Suprapubic skin (tissue), 4 donors: ENCODE measurements at regions not wholly inside any gene's neighbourhood (a gene's known extent, or its start where the extent isn't known, plus 50 kb on each side); places are given as distances from the start of the nearest gene placed in this dataset.

ENCODE experiments used
- DNase-seq, 2 donors: peaks; one replicate each; pipeline ENCODE4 v3.0.0-alpha.2; 2019; ENCODE audit warnings: low spot score in 2 of 2
- H3K27ac ChIP-seq: fragments of 200-600 bp; sonication (generic); one replicate; pipeline ENCODE4 v1.5.1; 2019
- H3K27me3 ChIP-seq: fragments of 200-600 bp; sonication (generic); one replicate; pipeline ENCODE4 v1.5.1; 2019
- H3K36me3 ChIP-seq: fragments of 200-600 bp; sonication (generic); one replicate; pipeline ENCODE4 v1.5.1; 2019
- H3K4me1 ChIP-seq: fragments of 200-600 bp; sonication (generic); one replicate; pipeline ENCODE4 v1.5.1; 2019
- H3K4me3 ChIP-seq: fragments of 200-600 bp; sonication (generic); one replicate; pipeline ENCODE4 v1.5.1; 2019; ENCODE audit warnings: mild to moderate bottlenecking
- H3K9me3 ChIP-seq: fragments of 200-600 bp; sonication (generic); one replicate; pipeline ENCODE4 v1.5.1; 2019
- EP300 ChIP-seq: sonication (generic); formaldehyde crosslinking; IDR thresholded peaks from one replicate; pipeline ENCODE4 v1.6.1; 2017; ENCODE audit warnings: antibody characterized with exemption
- POLR2A ChIP-seq, 2 donors: fragments of 450-650 bp; IDR thresholded peaks; one replicate each; pipeline ENCODE4 v1.6.1; 2017; ENCODE audit warnings: antibody characterized with exemption in 2 of 2, mild to moderate bottlenecking in 2 of 2, moderate library complexity in 2 of 2
- POLR2AphosphoS5 ChIP-seq, 3 donors: sonication (generic); formaldehyde crosslinking; IDR thresholded peaks; one replicate each; pipeline ENCODE4 v1.6.1; 2017; ENCODE audit warnings: antibody characterized with exemption in 3 of 3
- WGBS: methylation state at CpG from one replicate; pipeline ENCODE4 v1.1.5; 2018; 5-methylcytosine and 5-hydroxymethylcytosine counted together
- TF ChIP-seq, protein P1 (sequence below), 2 donors: fragments of 200-600 bp in 1 of 2; fragments of 450-650 bp in 1 of 2; sonication (generic) in 1 of 2; IDR thresholded peaks; one replicate each; pipeline ENCODE4 v1.5.1; 2016 to 2019; ENCODE audit warnings: antibody characterized with exemption in 2 of 2, mild to moderate bottlenecking in 1 of 2, moderate library complexity in 1 of 2

GRCh38 chr5:167861129-167861927 is 430.1 kb upstream of the WWC1 start:
- no peaks in the 10 kb centered on the region for H3K36me3 ChIP-seq
- H3K9me3 ChIP-seq = no peaks in the 10 kb centered on the region
- H3K27ac ChIP-seq = no peak overlapping the region
- WGBS = 75% methylated on average over 15 of the region's 15 CpGs
- TF ChIP-seq POLR2AphosphoS5 (IDR thresholded peaks at IDR 0.05) = no peak
- TF ChIP-seq EP300 = no peak
- TF ChIP-seq, protein P1, sequence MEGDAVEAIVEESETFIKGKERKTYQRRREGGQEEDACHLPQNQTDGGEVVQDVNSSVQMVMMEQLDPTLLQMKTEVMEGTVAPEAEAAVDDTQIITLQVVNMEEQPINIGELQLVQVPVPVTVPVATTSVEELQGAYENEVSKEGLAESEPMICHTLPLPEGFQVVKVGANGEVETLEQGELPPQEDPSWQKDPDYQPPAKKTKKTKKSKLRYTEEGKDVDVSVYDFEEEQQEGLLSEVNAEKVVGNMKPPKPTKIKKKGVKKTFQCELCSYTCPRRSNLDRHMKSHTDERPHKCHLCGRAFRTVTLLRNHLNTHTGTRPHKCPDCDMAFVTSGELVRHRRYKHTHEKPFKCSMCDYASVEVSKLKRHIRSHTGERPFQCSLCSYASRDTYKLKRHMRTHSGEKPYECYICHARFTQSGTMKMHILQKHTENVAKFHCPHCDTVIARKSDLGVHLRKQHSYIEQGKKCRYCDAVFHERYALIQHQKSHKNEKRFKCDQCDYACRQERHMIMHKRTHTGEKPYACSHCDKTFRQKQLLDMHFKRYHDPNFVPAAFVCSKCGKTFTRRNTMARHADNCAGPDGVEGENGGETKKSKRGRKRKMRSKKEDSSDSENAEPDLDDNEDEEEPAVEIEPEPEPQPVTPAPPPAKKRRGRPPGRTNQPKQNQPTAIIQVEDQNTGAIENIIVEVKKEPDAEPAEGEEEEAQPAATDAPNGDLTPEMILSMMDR (IDR thresholded peaks at IDR 0.05) = no peak
- no peak for TF ChIP-seq POLR2A (IDR thresholded peaks at IDR 0.05)
- no peaks in the 10 kb centered on the region for H3K27me3 ChIP-seq
- no peak overlapping the region for H3K4me3 ChIP-seq
- no peak for DNase-seq
- no peaks in the 10 kb centered on the region for H3K4me1 ChIP-seq

DNA sequence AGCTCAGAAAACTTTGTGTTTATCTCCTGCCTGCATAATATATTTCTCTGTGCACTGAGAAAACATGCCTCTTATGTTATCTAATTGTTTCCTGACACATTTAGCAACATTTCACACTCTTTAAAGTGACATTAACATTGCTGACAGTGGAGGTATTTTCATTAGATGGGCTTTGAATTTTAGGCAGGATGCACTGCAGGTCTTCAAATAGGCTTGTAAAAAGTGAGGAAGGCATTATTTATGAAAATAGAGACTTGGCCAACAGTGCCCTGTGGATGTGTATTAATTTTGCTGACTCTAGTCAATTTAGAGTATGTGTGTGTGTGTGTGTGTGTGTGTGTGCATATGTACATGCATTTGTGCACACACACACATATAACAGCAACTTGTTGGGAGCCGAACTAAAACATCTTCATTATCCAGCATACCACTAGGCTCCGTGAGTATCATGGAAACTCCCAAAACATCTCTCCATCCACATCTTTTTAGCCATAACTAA is 429.5 kb upstream of the WWC1 start:
- H3K27ac ChIP-seq = no peak overlapping the region
- WGBS = 91% methylated on average over 2 of the region's 2 CpGs
- TF ChIP-seq POLR2AphosphoS5 (IDR thresholded peaks at IDR 0.05) (no peak), POLR2A (IDR thresholded peaks at IDR 0.05) (no peak), EP300 (no peak)

GRCh38 chr5:167863883-167864282 is 427.6 kb upstream of the WWC1 start:
- H3K4me3 ChIP-seq = no peak overlapping the region
- H3K27ac ChIP-seq = no peak overlapping the region
- H3K36me3 ChIP-seq = no peaks in the 10 kb centered on the region
- H3K9me3 ChIP-seq = no peaks in the 10 kb centered on the region
- H3K4me1 ChIP-seq = no peaks in the 10 kb centered on the region
- no peak for TF ChIP-seq POLR2A (IDR thresholded peaks at IDR 0.05)
- no peak for TF ChIP-seq POLR2AphosphoS5 (IDR thresholded peaks at IDR 0.05)
- TF ChIP-seq, protein P1 (IDR thresholded peaks at IDR 0.05) = no peak
- TF ChIP-seq EP300 = no peak
- no peak for DNase-seq
- no peaks in the 10 kb centered on the region for H3K27me3 ChIP-seq
- 79% methylated on average over 2 of the region's 2 CpGs for WGBS

More for the DNA sequence above, 429.5 kb upstream of the WWC1 start:
- H3K4me3 ChIP-seq = no peak overlapping the region
- H3K36me3 ChIP-seq = no peaks in the 10 kb centered on the region
- DNase-seq = no peak
- H3K27me3 ChIP-seq = no peaks in the 10 kb centered on the region
- H3K9me3 ChIP-seq = no peaks in the 10 kb centered on the region
- H3K4me1 ChIP-seq = no peaks in the 10 kb centered on the region

GRCh38 chr5:167864801-167865200 is 426.6 kb upstream of the WWC1 start:
- no peak for DNase-seq
- Histone ChIP-seq H3K4me1 (no peaks in the 10 kb centered on the region), H3K36me3 (no peaks in the 10 kb centered on the region), H3K9me3 (no peaks in the 10 kb centered on the region), H3K4me3 (no peak overlapping the region), H3K27ac (no peak overlapping the region), H3K27me3 (no peaks in the 10 kb centered on the region)
- 80% methylated on average over 6 of the region's 6 CpGs for WGBS
- TF ChIP-seq POLR2AphosphoS5 (IDR thresholded peaks at IDR 0.05) (no peak), POLR2A (IDR thresholded peaks at IDR 0.05) (no peak), EP300 (no peak)
- TF ChIP-seq, protein P1 (IDR thresholded peaks at IDR 0.05) = no peak

DNA sequence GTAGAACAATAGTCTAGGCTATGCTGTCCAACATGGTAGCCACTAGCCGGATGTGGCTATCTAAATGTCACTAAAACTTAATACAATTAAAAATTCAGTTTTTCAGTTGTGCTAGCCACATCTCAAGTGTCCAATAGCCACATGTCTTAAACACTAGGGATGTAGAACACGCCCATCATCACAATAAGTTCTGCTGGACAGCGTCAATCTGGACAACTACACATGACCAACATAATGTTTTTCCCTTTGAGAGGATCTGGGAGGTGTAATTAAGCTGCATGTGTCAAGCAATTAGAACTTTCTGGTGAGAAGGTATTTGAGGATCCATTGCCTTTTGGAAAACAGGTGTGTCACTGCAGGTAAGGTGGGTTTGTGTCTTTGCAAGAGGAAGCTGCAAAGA is 424.6 kb upstream of the WWC1 start:
- no peaks in the 10 kb centered on the region for H3K9me3 ChIP-seq
- TF ChIP-seq EP300 (no peak), POLR2A (IDR thresholded peaks at IDR 0.05) (no peak), POLR2AphosphoS5 (IDR thresholded peaks at IDR 0.05) (no peak)
- TF ChIP-seq, protein P1 (IDR thresholded peaks at IDR 0.05) = no peak
- no peaks in the 10 kb centered on the region for H3K27me3 ChIP-seq
- H3K36me3 ChIP-seq = no peaks in the 10 kb centered on the region
- 87% methylated on average over 3 of the region's 3 CpGs for WGBS
- no peak overlapping the region for H3K4me3 ChIP-seq
- H3K4me1 ChIP-seq = no peaks in the 10 kb centered on the region
- no peak overlapping the region for H3K27ac ChIP-seq
- no peak for DNase-seq
